Left ventricle myocardium superior (tissue), 1 donor: ENCODE measurements at regions not wholly inside any gene's neighbourhood (a gene's known extent, or its start where the extent isn't known, plus 50 kb on each side); places are given as distances from the start of the nearest gene placed in this dataset.

Source experiments
- ATAC-seq: fragments of 200-7000 bp; cut with Tn5 transposase; one replicate; pipeline ENCODE4 v1.9.1; 2020; ENCODE audit warnings: mild to moderate bottlenecking, moderate library complexity
- DNase-seq: peaks from one replicate; pipeline ENCODE4 v3.0.0-alpha.2; 2020
- intact Hi-C: fragments of 100-400 bp; cut with micrococcal nuclease; formaldehyde crosslinking; loops from one replicate; pipeline ENCODE4 v1.11.0; 2022
- donor health status: DM: no; HTN: yes; CAD: no; lungs with severe emphysema.

- DNase-seq (no peak), ATAC-seq (no peak)
- intact Hi-C loops = no loop called here
Measured at GRCh38 chr12:68445824-68446223, 113.7 kb upstream of the MDM1 start.

GRCh38 chr12:68446384-68446783 lies 114.2 kb upstream of the MDM1 start:
- ATAC-seq (no peak), DNase-seq (no peak)
- intact Hi-C loops = no loop called here

- DNase-seq = no peak
- no peak for ATAC-seq
- intact Hi-C loops = no loop called here
Measured at GRCh38 chr12:68446901-68447796, 115.0 kb upstream of the MDM1 start.

GRCh38 chr12:68447797-68448260 lies 115.7 kb upstream of the MDM1 start:
- intact Hi-C loops = no loop called here
- DNase-seq (no peak), ATAC-seq (no peak)

GRCh38 chr12:68449196-68449595 lies 117.0 kb upstream of the MDM1 start:
- intact Hi-C loops = no loop called here
- no peak for DNase-seq
- no peak for ATAC-seq

GRCh38 chr12:68450947-68451260 lies 118.7 kb upstream of the MDM1 start:
- ATAC-seq (peak; percentile 49), DNase-seq (no peak)
- intact Hi-C loops = no loop called here

- intact Hi-C loops = no loop called here
- ATAC-seq (peak; percentile 77), DNase-seq (no peak)
Measured at GRCh38 chr12:68451261-68452077, 119.3 kb upstream of the MDM1 start.

- intact Hi-C loops = no loop called here
- no peak for DNase-seq
- peak; percentile 22 for ATAC-seq
Measured at GRCh38 chr12:68452078-68452715, 120.0 kb upstream of the MDM1 start.

- ATAC-seq = no peak
- no peak for DNase-seq
- intact Hi-C loops = no loop called here
Measured at GRCh38 chr12:68453278-68453677, 121.1 kb upstream of the MDM1 start.

GRCh38 chr12:68453876-68454275 lies 121.7 kb upstream of the MDM1 start:
- intact Hi-C loops = no loop called here
- ATAC-seq (no peak), DNase-seq (no peak)

- DNase-seq = no peak
- intact Hi-C loops = no loop called here
- ATAC-seq = no peak
Measured at GRCh38 chr12:68454892-68455291, 122.7 kb upstream of the MDM1 start.

- intact Hi-C loops = no loop called here
- DNase-seq (no peak), ATAC-seq (no peak)
Measured at GRCh38 chr12:68455691-68456345, 123.7 kb upstream of the MDM1 start.

- DNase-seq (no peak), ATAC-seq (no peak)
- intact Hi-C loops = no loop called here
Measured at GRCh38 chr12:68458866-68459265, 126.7 kb upstream of the MDM1 start.

- DNase-seq (no peak), ATAC-seq (no peak)
- intact Hi-C loops = no loop called here
Measured at GRCh38 chr12:68460236-68460635, 128.1 kb upstream of the MDM1 start.

- ATAC-seq (no peak), DNase-seq (no peak)
- intact Hi-C loops = no loop called here
Measured at GRCh38 chr12:68461645-68462044, 129.5 kb upstream of the MDM1 start.

GRCh38 chr12:68462803-68463202 lies 130.6 kb upstream of the MDM1 start:
- DNase-seq = no peak
- intact Hi-C loops = no loop called here
- ATAC-seq = no peak

- no peak for DNase-seq
- ATAC-seq = no peak
- intact Hi-C loops = no loop called here
Measured at GRCh38 chr12:68465227-68465626, 133.1 kb upstream of the MDM1 start.

- ATAC-seq (no peak), DNase-seq (no peak)
- intact Hi-C loops = no loop called here
Measured at GRCh38 chr12:68467514-68467913, 135.4 kb upstream of the MDM1 start.

GRCh38 chr12:68468036-68468435 lies 135.9 kb upstream of the MDM1 start:
- ATAC-seq (peak; percentile 55), DNase-seq (no peak)
- intact Hi-C loops = no loop called here

- ATAC-seq = no peak
- intact Hi-C loops = no loop called here
- DNase-seq = no peak
Measured at GRCh38 chr12:68469113-68469512, 137.0 kb upstream of the MDM1 start.
